ENCODE measurements at regions not wholly inside any gene's neighbourhood (a gene's known extent, or its start where the extent isn't known, plus 50 kb on each side); places are given as distances from the start of the nearest gene placed in this dataset.
"Not testable (repeated sequence)": the region's sequence is repeated elsewhere in the genome, so short reads cannot be mapped to it uniquely, and the experiment has no call there.

GRCh38 chr6:165837948-165838745, 175.1 kb upstream of the PDE10A start:
- H3K18ac ChIP-seq (ENCODE audit: low read depth, low read length) = no peak overlapping the region
- no peaks in the 10 kb centered on the region for H3K9me3 ChIP-seq (ENCODE audit: control insufficient read depth, insufficient read depth, low read length)
- no peak for TF ChIP-seq USF2 (IDR thresholded peaks at IDR 0.05; ENCODE audit: low read depth, low read length)
- H3K4ac ChIP-seq (ENCODE audit: low read depth, low read length) = no peak overlapping the region
- no peak overlapping the region for H2AK9ac ChIP-seq (replicated peaks; ENCODE audit: low read depth, low read length, poor library complexity)
- no peaks in the 10 kb centered on the region for H3K27me3 ChIP-seq (ENCODE audit: control insufficient read depth, insufficient read depth, low read length)
- no peak overlapping the region for H4K8ac ChIP-seq (ENCODE audit: low read depth in 2 of 2, low read length in 2 of 2)
- no peak overlapping the region for H2BK120ac ChIP-seq (ENCODE audit: low read depth, low read length)
- ATAC-seq (ENCODE audit: low read depth) = no peak
- H3K4me2 ChIP-seq (ENCODE audit: low read depth, low read length) = no peak overlapping the region
- H2BK5ac ChIP-seq (ENCODE audit: low read depth, low read length, poor library complexity, severe bottlenecking) = no peak overlapping the region
- CTCF ChIA-PET = no interaction called here
- H3K23ac ChIP-seq (ENCODE audit: low read depth, low read length) = no peak overlapping the region
- no peak overlapping the region for H3K27ac ChIP-seq (ENCODE audit: insufficient read depth, low read length)
- no peaks in the 10 kb centered on the region for H3K79me1 ChIP-seq (ENCODE audit: low read depth in 1 of 2, low read length in 2 of 2)
- H4K20me1 ChIP-seq (ENCODE audit: insufficient read depth, low read length) = no peaks in the 10 kb centered on the region; the same call in 1 of the 2 replicates
- H3K36me3 ChIP-seq (ENCODE audit: control insufficient read depth, insufficient read depth, low read length) = peaks cover 2% of the 10 kb centered on the region
- POLR2A ChIA-PET (ENCODE audit: unreplicated experiment) = no interaction called here
- DNase-seq = no peak
- H4K91ac ChIP-seq (ENCODE audit: insufficient read depth, low read depth, low read length) = no peak overlapping the region
- no peak overlapping the region for H3K14ac ChIP-seq (replicated peaks; ENCODE audit: low read depth, low read length)
- no CpG with 5 or more reads among the region's 9 CpGs for WGBS, 2 experiments (ENCODE audit: extremely low coverage in 2 of 2, insufficient read length in 1 of 2)
- no peak overlapping the region for H3K4me3 ChIP-seq (ENCODE audit: insufficient read depth, low read depth, low read length)
- in situ Hi-C loops (cut with MboI; ENCODE audit: low sequenced_read_pairs) = no loop called here
- no peaks in the 10 kb centered on the region; the same call in 1 of the 2 replicates for H3K4me1 ChIP-seq (ENCODE audit: control insufficient read depth, insufficient read depth, low read length)
- intact Hi-C loops (cut with micrococcal nuclease) = no loop called here
- no peak overlapping the region for H4K5ac ChIP-seq (ENCODE audit: low read depth, low read length)
- no TSS peak for BruUV-seq (replicated peaks)
- H2BK15ac ChIP-seq (ENCODE audit: low read depth, low read length) = no peak overlapping the region
- H2AK5ac ChIP-seq (ENCODE audit: low read depth, low read length) = no peak overlapping the region
- no peak overlapping the region for H3K56ac ChIP-seq (ENCODE audit: extremely low read depth, insufficient read depth, low read length)
- H2AFZ ChIP-seq (replicated peaks; ENCODE audit: low read length, poor library complexity) = no peak overlapping the region
- no peak overlapping the region for H3K9ac ChIP-seq (ENCODE audit: low read depth, low read length)
- H3K9me1 ChIP-seq (ENCODE audit: insufficient read depth, low read length) = no peaks in the 10 kb centered on the region
- no peak overlapping the region for H2BK20ac ChIP-seq (ENCODE audit: low read depth, low read length)
- dilution Hi-C loops (cut with HindIII; ENCODE audit: low sequenced_read_pairs, unreplicated experiment) = no loop called here

- BruUV-seq (replicated peaks) = not testable (repeated sequence)
Measured at GRCh38 chr6:165836648-165837047, 173.6 kb upstream of the PDE10A start.

More at GRCh38 chr6:165836648-165837047, 173.6 kb upstream of the PDE10A start:
- H4K8ac ChIP-seq (ENCODE audit: low read depth in 2 of 2, low read length in 2 of 2); H3K9me1 ChIP-seq (ENCODE audit: insufficient read depth, low read length); dilution Hi-C loops (cut with HindIII; ENCODE audit: low sequenced_read_pairs, unreplicated experiment); H2AK9ac ChIP-seq (replicated peaks; ENCODE audit: low read depth, low read length, poor library complexity); H4K91ac ChIP-seq (ENCODE audit: insufficient read depth, low read depth, low read length); H3K36me3 ChIP-seq (ENCODE audit: control insufficient read depth, insufficient read depth, low read length); H3K14ac ChIP-seq (replicated peaks; ENCODE audit: low read depth, low read length); H4K20me1 ChIP-seq (ENCODE audit: insufficient read depth, low read length); H3K9ac ChIP-seq (ENCODE audit: low read depth, low read length); H3K9me3 ChIP-seq (ENCODE audit: control insufficient read depth, insufficient read depth, low read length); POLR2A ChIA-PET (ENCODE audit: unreplicated experiment); H3K18ac ChIP-seq (ENCODE audit: low read depth, low read length); intact Hi-C loops (cut with micrococcal nuclease); in situ Hi-C loops (cut with MboI; ENCODE audit: low sequenced_read_pairs); H3K27ac ChIP-seq (ENCODE audit: insufficient read depth, low read length); H3K4me2 ChIP-seq (ENCODE audit: low read depth, low read length); H3K4ac ChIP-seq (ENCODE audit: low read depth, low read length); H4K5ac ChIP-seq (ENCODE audit: low read depth, low read length); H3K4me3 ChIP-seq (ENCODE audit: insufficient read depth, low read depth, low read length); H2BK15ac ChIP-seq (ENCODE audit: low read depth, low read length); H3K27me3 ChIP-seq (ENCODE audit: control insufficient read depth, insufficient read depth, low read length); H2BK120ac ChIP-seq (ENCODE audit: low read depth, low read length); DNase-seq; H3K79me1 ChIP-seq (ENCODE audit: low read depth in 1 of 2, low read length in 2 of 2); H3K4me1 ChIP-seq (ENCODE audit: control insufficient read depth, insufficient read depth, low read length); ATAC-seq (ENCODE audit: low read depth); H2BK20ac ChIP-seq (ENCODE audit: low read depth, low read length); CTCF ChIA-PET; H2AFZ ChIP-seq (replicated peaks; ENCODE audit: low read length, poor library complexity); H3K23ac ChIP-seq (ENCODE audit: low read depth, low read length); H2BK5ac ChIP-seq (ENCODE audit: low read depth, low read length, poor library complexity, severe bottlenecking); H3K56ac ChIP-seq (ENCODE audit: extremely low read depth, insufficient read depth, low read length); H2AK5ac ChIP-seq (ENCODE audit: low read depth, low read length): not testable (repeated sequence)
- no CpG with 5 or more reads among the region's 4 CpGs for WGBS, 2 experiments (ENCODE audit: extremely low coverage in 2 of 2, insufficient read length in 1 of 2)
